Limb (tissue), 2 donors: ENCODE measurements at regions not wholly inside any gene's neighbourhood (a gene's known extent, or its start where the extent isn't known, plus 50 kb on each side); places are given as distances from the start of the nearest gene placed in this dataset.

Source experiments
- DNase-seq, 2 donors: peaks; one replicate each; pipeline ENCODE4 v3.0.0-alpha.2; 2016; ENCODE audit errors: extremely low spot score in 2 of 2

DNA sequence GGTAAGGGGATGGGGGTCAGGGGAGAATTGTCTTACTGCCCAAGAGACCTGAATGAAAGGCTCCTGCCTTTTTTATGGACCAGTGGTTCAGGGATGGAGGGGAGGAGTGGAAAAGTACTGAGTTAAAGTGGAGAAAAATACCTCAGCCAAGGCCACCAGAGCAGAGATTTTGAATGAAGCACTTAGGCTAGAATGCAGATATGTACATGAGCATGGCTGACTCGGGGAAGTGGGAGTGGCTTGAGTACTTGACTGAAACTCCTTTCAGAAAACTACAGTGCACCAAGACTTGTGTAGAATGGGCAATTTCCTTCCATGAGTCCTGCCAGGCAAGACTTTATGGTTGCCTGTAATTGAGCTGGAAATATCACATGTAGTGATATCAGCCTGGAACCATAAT is 429.6 kb upstream of the LRRC7 start:
- no peak for DNase-seq

DNA sequence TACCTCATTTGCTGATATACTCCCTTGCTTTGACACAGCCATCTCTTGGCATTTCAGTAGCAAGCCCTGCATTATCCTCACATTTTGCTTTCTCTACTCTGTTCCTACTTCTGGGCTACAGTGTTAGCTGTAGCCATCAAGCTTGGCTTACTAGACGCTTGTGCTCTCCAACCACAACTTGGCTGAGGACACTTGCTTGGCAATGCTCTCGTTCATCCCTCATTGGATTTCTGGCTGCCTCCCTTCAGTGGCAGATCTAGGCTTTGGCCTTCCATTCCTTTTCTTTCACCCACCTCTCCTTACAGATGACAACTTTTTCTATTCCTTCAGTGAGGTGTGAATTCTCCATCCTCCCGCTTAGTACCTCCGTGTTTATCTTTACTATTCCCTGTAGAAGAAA is 428.7 kb upstream of the LRRC7 start:
- no peak for DNase-seq

DNA sequence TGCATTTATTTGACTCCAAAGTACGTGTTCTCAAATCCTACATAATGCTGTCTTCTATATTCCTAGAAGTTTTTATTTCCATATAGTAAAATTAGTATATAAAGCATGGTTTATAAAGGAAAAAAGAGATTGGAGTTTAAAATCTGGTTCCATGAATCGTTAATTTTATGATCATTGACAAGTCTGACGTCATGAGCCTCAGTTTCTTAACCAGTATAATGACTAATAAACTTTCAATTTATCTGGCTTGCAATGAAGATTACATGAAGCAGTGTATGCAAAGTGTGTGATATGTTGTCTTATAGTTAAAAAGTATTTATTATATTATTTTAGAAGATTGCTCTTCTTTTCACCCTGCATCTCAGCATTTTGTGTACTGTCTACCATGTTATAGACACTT is 421.4 kb upstream of the LRRC7 start:
- no peak for DNase-seq

DNA sequence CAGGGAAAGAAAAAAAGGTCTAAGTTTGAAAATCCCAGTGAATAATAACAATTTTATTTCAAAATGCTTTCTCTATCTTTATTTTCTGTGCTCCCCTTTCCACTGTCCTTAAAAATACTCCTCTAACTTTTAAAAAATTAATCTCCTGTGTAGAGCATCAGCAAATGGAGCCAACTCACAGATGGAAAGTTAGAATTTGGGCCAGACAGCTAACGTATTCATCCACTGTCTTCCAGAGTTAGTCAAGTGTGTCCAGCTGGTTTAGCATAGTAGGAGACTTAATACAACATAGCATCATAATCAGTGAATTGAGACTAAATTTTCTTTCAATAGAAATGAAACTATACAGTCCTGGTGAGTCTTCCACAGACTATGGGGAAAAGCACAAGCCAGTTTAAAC is 419.0 kb upstream of the LRRC7 start:
- DNase-seq = peak in 1 of 2 donors; percentile 5

DNA sequence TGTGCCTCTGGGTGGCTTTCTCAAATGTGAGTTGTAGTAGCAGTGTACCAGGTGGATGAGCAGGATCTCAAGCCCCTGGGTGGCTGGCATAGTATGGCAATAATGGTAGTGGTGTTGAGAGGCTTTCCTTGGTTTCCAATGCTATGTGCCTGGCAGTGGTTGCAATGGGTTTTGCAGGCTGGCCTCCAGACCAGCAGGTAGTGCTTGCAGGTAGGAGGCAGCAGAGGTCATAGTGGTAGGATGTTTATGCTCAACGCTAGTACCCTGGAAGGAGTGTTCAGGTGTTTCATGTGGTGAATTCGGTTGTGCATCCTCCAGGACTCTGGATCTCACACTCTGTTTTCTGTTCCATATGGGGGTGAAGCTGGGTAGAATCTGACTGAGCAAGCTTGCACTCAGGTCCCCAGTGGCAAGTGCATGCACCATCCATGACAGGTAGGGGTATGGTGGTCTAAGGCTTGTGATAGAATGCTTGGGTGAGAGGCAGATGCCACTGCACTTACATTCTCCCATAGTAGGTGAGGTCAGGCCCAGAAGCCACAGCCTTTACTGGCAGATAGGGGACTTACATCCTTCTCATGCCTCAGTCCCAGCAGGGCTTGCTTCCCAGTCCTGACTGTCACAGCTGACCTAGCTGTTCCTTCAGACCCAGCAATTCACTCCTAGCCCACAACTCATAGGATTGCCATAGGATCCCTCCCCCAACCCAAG is 410.5 kb upstream of the LRRC7 start:
- no peak for DNase-seq

DNA sequence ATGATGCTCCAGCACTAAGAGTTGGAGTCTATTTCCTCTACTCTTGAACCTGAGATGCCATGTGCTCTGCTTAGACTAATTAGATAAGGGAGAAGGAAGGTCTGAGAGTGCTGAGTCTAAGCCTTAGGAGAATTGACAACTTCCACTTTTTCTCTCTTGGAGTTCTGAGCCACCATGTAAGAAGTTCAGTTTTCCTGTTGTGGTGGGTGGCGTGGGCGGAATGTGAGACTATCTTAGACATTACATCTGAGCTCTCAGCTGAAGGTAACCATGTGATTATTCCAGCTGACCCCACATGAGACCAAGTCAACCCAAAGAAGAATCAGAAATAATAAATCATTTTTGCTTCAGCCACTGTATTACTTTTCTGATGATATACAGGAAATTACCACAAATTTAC is 404.5 kb upstream of the LRRC7 start:
- no peak for DNase-seq

DNA sequence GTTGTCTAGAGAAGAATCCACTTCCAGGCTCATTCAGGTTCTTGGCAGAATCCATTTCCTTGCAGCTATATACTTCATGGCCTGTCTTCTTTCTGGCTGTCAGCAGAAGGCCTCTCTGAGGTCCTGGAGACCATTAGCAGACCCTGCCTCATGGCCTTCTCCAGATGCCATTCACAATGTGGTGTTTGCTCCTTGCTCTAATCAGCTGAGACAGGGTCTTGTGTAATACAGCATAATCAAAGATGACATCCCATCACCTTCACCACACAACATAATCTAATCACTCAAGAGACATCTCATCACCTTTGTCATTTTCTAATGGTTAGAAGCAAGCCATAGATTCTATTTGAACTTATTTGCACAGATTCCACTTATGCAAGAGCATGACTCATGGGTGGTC is 403.9 kb upstream of the LRRC7 start:
- DNase-seq = no peak

DNA sequence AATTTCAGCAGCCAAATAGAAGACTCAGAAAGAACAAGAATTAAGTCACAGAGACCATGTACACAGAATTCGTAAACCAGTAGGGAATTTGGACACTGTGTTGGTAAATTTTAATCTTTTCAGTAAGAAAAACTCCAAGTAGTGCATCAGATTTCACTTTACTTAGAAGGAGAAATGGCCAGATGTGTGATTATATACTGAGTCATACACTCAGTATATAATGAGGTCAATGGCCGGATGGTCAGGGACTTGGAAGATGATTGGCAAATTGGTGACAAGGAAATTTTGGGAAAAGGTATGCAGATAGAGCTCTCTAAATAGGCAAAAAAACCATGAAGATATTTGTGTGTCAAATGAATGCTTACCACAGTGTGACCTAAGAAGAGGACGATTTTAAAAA is 399.8 kb upstream of the LRRC7 start:
- no peak for DNase-seq

DNA sequence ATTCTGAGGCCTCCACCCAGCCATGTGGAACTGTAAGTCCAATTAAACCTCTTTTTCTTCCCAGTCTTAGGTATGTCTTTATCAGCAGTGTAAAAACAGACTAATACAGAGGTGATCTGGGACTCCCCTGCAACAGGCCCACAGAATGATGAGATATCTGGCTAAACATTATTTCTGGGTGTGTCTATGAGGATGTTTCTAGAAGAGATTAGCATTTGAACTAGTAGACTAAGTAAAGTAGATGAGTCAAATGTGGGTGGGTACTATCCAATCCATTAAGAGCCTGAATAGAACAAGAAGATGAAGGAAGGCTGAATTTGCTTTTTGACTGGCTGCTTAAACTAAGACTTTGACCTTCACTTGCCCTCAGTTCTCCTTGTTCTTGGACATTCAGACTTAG is 396.5 kb upstream of the LRRC7 start:
- no peak for DNase-seq

DNA sequence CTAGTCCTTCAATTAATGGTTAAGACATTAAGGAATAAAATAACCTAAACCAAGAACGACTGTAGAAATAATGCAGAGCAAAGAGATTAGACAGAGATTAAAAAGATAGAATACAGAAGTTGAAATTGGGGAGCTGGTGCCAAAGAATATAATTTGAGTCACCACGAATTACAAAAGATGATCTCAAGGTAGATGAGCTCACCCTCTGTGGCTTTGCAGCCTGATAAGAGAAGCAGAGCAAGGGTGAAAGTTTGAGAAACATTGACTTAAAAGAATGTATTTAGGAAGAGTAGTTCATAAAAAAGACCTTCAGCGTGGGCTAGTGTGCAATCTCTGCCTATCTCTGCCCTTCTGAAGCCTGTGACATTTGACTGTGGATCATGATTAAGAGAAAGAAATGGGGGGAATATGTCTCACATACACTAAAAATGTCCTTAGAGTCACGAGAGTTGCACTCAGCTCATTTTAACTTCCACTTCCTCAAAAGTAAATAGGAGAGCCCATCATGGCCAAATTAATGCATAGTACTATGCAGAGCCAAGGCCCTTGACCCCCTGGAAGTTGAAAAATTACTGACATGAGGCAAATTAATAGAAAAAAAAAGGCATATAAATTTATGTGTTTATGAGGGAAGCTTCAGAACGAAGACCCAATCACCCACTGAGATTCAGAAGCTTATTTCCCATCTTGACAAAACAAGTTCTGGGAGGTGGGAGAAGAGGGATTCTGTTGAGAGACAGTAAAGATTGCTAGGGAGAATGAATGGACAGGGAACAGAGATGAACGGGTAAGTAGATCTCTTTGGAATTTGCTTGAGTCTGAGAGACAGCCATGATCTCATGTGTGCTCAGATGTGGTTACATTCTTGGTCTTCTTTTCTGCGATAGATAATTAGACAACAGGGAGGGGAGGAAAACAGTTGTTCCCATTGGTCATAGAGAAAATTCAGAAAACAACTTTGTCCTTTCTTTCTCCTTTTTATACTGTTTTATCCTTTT is 395.4 kb upstream of the LRRC7 start:
- no peak for DNase-seq

DNA sequence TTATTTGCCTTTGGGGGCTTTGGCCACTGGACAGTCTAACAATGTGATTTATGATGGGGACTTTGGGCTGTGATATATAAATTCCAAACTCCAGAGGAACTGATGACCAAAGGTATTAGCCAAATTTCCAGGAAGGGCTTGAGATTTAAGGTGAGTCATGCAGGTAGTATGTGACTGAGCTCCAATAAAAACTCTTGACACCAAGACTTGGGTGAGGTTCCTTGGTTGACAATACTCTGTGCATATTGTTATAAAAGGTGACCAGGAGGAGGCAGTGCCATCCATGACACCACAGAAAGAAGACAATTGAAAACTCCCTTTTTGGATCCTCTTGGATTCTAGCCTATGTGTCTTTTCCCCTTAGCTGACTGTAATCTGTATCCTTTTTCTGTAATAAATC is 392.7 kb upstream of the LRRC7 start:
- DNase-seq = no peak

DNA sequence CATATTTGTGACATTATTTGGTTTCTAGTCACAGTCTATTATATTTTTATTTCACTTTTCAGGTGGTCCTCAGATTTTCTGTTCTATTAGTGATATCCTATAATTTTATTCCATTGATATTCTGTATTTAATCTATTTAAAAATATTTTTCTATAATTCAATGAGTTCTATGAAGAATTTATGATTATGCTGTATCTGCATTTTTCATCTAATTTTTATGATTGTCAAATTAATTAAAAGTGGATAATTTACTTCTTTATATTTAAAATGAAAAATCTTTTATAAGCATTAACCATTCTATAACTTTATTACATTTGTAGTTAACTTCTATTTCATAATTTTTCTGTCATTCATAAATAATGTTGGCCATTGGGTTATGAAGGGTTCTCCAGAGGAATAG is 387.4 kb upstream of the LRRC7 start:
- no peak for DNase-seq

DNA sequence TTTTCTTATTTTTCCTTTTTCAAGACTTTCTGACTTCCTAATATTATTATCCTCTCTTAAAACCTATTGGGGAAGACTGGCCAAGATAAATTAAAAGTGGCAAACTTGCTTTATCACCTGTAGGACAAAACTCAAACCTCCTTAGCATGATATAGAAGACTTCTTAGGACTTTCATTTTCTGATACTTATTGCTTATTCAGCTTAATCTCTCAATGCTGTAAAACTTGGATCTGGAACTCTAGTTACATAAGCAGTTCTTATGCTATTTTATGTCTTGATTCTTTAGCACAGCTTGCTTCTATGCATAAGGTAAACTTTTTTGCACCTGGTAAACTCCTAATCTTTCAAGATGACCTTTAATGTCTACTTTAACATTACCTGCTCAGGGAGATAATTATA is 382.3 kb upstream of the LRRC7 start:
- DNase-seq = no peak

DNA sequence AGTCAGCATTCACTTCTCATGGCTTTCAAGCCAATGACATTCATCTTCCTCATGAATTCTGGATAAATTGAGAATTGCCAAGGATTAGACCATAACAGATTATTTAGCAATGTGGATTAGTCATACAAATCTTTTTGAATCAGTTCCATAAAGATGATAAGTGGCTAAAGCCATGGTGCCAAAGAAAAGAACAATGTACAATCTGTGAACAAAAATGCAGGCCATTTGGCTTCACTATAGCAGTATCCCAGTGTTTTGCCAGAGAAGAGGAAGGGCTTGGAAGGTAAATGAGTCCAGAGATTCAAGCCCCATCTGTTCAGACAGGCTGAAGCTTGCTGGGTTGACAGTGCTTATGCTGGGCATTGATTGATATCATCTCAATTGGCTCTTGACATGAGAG is 376.4 kb upstream of the LRRC7 start:
- DNase-seq = no peak

DNA sequence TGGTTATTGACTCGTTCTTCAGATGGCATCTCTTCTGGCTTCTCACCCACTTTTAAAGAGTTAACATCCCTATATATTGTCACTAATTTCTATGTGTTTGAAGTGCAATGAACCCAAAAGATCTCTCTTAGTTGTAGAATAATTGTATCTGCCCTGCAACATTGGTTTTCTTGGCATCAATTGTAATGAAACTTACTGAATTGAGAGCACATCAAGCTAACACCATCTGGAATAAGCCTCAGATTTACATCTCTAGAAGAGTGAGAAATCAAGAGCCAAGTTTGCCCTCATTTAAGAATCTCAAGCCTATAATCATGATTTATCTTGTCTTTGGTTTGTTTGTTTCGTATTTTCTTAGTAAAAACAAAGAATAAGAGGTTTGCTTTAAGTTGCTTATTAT is 372.6 kb upstream of the LRRC7 start:
- DNase-seq = no peak

DNA sequence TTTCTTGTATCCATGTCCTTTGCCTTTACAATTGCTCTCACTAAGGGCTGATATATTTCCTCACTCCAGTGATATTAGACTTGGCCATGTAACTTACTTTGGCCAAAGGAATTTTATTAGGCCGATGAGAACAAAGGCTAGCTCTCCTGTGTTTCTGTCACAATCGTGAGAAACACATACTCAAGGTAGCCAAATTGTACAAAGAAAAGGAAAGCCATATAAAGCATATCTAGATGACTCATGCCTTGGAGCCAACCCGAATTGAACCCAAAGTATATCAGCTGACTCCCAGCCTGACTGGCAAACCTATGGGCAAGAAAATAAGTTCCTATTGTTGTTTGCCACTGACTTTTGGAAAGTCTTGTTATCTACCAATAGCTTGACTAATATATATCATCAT is 371.7 kb upstream of the LRRC7 start:
- DNase-seq = no peak

DNA sequence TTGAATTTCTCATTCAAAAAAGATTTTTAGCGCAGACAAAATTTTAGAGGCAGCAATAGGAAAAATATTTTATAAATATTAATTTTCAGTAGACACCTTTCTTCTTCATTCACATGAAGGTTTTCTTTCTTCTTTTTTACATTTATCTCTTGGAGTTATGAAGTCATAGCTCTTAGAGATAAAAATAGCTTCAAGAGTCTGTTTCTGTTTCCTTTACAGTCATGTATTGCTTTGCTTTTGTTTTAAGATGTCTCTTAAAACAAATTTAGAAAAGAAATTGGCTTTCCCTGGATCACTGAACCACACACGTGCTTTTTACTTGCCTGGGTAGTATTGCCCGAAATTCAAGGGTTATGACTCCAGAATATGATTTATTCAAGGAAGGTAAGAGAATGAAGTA is 369.9 kb upstream of the LRRC7 start:
- DNase-seq = no peak

DNA sequence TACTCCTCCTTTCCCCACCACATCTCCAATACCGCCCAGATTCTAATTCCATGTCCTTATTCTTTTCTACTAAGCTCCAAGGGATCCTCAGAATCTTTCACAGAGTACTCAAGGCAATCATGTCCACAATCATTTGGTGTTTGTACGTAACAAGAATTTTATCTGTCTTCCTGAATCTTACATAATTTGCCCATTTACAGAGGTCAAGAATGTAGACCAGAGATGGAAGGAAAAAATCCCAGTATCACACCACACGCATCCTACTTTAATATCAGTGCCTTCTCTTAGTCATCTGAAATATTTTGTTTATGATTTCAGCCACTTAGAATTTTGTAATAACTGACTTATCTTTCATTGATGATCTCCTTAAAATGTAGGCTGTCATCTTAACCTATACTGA is 366.0 kb upstream of the LRRC7 start:
- no peak for DNase-seq

DNA sequence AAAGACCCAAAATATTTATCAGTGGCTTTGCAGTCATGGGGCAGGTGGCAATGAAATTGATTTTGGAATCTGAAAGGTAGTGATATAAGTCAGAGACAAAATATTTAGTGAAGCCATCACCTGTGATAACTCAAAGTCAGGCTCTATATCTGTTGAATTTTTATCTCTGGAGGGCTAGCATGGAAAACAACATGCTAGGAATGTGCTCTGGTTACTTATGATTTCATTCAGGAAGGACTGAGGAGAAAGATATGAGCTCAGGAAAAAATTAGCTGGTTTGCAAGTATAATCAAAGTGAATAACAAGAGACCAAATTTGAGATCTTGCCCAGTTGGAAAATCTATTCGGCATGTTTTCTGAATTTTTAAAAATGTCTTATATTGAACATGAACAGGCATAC is 364.6 kb upstream of the LRRC7 start:
- DNase-seq = no peak

DNA sequence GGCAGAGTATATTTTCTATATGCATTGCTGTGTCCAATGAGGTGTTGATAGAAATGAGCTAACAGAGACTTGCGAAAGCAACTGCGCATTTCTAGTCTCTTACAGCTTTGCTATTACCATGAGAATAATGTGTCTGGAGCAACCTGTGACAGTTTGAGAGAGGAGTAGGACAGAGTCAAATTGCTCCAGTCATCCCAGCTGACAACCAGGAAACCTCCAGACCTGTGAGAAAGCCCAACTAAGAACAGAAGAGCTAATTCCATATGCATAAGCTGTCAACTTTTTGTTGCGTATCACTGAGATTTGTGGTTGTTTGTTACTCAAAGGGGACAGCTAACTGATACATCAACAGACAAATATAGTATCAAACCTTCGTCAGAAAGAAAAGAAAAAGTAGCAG is 354.1 kb upstream of the LRRC7 start:
- DNase-seq = no peak

DNA sequence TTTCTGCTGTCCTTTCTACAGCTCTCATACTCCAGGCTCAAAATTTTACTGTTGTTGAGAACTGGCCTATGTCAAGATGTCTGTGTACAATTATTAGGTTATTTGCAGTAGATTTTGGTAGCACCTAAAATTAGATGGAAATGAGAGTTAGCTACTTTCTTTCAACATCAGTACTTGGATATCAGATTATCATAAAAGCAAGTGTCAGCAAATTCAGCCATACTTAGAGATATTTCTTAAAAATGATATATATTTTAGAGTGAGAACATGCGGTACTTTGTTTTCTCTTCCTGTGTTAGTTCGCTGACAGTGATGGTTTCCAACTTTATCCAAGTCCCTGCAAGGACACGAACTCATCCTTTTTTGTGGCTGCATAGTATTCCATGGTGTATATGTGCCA is 351.8 kb upstream of the LRRC7 start:
- DNase-seq = no peak

DNA sequence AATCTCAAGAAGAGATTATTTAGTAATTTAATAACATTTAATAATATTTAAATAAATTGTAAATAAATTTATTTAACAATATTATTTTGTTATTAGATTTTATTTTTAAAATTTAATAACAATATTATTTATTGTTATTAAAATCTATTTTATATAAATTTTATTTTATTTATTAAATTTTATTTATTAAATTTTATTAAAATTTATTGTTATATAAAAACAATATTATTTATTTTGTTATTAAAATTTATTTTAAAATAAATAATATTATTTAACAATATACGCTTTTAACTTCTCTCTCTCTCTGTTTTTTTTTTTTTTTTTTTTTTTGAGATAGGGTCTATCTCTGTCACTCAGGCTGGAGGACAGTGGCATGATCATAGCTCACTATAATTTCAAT is 347.1 kb upstream of the LRRC7 start:
- no peak for DNase-seq

DNA sequence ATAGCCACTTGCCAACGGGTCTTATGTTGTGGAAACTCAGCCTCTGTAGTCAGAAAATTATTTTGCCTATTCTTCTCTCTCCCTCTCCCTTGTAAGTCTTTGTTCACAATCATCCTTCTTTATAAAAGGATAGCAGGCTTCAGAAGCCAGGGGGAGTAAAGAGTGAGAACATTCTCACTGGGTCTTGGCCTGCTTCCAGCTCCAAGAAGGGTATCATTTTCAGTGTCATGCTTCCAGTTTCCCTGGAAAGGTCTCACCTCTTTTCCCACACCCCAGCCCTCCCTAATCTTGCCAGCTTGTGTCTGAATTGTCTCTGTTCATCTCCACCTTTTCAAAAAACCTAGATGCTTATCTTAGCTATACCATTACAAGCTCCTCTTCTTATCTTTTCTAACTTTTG is 346.2 kb upstream of the LRRC7 start:
- DNase-seq = no peak
